HL-60 (cell line): ENCODE measurements at regions not wholly inside any gene's neighbourhood (a gene's known extent, or its start where the extent isn't known, plus 50 kb on each side); places are given as distances from the start of the nearest gene placed in this dataset.

ENCODE experiments used
- POLR2AphosphoS5 ChIP-seq: IDR thresholded peaks from 2 replicates; pipeline ENCODE4 v1.6.1; 2012; ENCODE audit warnings: low read depth
- TF ChIP-seq, protein P1 (sequence below): IDR thresholded peaks from one replicate; pipeline ENCODE4 v1.5.1; 2011; ENCODE audit warnings: low read length, control low read depth, inconsistent platforms; ENCODE audit not compliant: insufficient read depth
- TF ChIP-seq, protein P2 (sequence below): IDR thresholded peaks from 2 replicates; pipeline ENCODE4 v1.6.1; 2012; ENCODE audit warnings: low read depth; ENCODE audit not compliant: insufficient replicate concordance

DNA sequence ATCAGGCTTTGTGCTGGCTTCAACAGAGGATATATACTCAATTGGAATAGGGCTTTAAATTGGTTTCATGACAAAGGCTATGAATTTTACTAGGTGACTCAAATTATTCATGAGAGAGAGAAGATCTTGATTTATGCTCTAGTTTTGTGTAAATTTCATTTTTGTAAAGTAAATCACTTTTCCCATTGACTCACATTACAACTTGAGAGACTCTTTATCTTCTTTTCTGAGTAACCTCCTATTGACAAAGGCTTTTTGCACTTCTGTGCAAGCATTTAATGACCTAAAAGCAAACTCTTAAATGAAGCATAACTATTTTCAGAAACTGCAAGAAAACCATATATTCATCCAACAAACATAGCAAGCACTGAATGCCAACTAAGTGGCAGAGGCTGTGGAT lies 98.5 kb upstream of the RHOBTB1 start:
- TF ChIP-seq, protein P1, sequence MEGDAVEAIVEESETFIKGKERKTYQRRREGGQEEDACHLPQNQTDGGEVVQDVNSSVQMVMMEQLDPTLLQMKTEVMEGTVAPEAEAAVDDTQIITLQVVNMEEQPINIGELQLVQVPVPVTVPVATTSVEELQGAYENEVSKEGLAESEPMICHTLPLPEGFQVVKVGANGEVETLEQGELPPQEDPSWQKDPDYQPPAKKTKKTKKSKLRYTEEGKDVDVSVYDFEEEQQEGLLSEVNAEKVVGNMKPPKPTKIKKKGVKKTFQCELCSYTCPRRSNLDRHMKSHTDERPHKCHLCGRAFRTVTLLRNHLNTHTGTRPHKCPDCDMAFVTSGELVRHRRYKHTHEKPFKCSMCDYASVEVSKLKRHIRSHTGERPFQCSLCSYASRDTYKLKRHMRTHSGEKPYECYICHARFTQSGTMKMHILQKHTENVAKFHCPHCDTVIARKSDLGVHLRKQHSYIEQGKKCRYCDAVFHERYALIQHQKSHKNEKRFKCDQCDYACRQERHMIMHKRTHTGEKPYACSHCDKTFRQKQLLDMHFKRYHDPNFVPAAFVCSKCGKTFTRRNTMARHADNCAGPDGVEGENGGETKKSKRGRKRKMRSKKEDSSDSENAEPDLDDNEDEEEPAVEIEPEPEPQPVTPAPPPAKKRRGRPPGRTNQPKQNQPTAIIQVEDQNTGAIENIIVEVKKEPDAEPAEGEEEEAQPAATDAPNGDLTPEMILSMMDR, result no peak
- TF ChIP-seq, protein P2, sequence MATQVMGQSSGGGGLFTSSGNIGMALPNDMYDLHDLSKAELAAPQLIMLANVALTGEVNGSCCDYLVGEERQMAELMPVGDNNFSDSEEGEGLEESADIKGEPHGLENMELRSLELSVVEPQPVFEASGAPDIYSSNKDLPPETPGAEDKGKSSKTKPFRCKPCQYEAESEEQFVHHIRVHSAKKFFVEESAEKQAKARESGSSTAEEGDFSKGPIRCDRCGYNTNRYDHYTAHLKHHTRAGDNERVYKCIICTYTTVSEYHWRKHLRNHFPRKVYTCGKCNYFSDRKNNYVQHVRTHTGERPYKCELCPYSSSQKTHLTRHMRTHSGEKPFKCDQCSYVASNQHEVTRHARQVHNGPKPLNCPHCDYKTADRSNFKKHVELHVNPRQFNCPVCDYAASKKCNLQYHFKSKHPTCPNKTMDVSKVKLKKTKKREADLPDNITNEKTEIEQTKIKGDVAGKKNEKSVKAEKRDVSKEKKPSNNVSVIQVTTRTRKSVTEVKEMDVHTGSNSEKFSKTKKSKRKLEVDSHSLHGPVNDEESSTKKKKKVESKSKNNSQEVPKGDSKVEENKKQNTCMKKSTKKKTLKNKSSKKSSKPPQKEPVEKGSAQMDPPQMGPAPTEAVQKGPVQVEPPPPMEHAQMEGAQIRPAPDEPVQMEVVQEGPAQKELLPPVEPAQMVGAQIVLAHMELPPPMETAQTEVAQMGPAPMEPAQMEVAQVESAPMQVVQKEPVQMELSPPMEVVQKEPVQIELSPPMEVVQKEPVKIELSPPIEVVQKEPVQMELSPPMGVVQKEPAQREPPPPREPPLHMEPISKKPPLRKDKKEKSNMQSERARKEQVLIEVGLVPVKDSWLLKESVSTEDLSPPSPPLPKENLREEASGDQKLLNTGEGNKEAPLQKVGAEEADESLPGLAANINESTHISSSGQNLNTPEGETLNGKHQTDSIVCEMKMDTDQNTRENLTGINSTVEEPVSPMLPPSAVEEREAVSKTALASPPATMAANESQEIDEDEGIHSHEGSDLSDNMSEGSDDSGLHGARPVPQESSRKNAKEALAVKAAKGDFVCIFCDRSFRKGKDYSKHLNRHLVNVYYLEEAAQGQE, result no peak
- TF ChIP-seq POLR2AphosphoS5, result no peak
